SKM-1 treated with dmso at 0.1 percent for 144 hours (cell line): ENCODE measurements at regions not wholly inside any gene's neighbourhood (a gene's known extent, or its start where the extent isn't known, plus 50 kb on each side); places are given as distances from the start of the nearest gene placed in this dataset.
"Not testable (repeated sequence)": the region's sequence is repeated elsewhere in the genome, so short reads cannot be mapped to it uniquely, and the experiment has no call there.

Experiments used
- DNase-seq: peaks from one replicate; lab custom pipeline; 2025; ENCODE audit not compliant: unreplicated experiment; lab: John Stamatoyannopoulos, UW

DNA sequence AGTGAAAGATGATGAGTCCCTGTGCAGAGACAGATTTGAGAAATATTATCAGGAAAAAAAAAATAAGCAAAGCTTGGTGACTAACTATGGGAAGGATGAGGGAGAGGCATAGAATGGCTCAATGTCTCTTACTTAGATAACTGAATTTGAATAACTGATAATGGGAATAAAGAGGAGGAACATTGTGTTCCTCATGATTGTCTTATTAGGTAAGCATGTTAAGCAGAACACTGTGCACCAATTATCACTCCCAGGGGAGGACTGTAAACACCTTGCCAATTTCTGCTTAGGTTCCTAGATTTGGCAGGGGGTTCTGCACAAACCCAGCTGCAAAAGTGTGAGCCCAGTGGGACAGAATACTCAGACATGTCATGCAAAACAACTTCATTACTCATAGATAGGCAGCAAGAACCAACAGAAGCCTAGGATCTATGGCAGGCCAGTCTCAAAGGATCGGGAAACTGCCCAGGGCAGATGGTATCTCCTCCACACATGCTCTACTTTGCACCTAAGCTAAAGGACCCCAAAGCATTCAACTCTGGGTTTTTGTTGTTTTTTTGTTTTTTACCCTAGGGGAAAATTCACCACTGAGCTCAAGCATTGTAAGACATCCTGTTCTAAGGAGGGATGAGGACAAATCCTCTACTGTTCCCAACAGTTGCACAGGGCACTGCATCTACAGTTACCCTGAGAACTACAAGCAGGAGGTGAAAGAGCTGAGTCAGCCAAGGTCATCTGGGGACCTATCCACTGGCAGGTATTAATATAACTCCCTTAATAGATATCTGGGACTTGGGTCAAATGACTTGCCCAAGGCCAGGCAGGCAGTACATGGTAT is 907.0 kb downstream of the RAPGEF2 start:
- no peak for DNase-seq

DNA sequence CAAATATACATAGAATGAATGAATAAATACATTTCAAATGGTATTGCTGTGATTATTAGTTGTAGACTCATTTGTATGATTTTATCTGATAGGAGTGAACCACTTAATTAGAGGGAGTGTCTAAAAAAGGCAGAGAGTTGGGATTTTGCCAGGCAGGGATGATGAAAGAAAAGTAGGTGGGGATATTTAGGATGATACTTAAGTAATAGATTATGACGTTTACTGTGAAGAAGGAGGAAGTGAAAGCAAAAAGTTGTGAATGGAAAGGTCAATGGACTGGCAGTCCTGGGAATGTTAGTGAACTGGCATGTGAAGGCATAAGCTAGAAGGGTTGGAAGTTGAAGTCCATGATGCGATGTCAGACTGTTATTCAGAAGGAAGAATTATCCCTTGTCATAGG is 917.1 kb downstream of the RAPGEF2 start:
- no peak for DNase-seq

GRCh38 chr4:160020804-160021203 is 917.9 kb downstream of the RAPGEF2 start:
- no peak for DNase-seq

DNA sequence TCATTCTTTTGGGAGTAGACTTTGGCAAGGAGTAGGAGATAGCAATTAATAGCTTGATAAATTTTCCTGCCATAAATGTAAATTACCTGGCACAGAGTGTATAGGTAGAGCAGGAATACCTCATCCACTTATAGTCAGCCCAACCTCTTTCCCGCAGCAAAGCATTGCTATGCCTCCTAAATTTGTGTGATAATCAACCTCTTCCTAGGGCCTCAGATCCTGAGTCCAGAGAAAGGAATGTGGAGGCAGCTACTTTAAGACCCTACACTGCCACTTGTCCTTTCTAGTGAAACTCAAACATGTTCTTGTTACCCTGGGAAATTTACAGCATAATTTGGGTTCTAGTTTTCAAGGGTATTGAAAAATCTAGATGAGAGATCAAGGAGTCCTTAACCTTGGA is 919.0 kb downstream of the RAPGEF2 start:
- DNase-seq: no peak

DNA sequence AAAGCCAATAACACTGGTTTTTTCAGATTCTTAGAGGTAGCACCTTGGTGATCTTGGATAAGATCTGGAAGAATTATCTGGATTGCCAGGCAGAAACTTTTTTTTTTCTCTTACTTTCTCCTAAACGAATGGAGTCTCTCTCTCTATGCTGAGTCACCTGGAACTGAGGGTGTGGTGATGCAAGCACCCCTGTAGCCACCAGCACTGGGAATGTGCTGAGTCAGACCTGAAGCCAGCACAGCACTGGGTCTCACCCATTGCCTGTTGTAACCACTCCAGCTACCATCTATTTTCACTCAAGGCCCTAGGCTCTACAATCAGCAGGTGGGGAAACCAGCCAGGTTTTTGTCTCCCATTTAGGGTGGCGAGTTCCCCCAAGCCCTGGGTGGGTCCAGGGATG is 923.8 kb downstream of the RAPGEF2 start:
- DNase-seq: no peak

DNA sequence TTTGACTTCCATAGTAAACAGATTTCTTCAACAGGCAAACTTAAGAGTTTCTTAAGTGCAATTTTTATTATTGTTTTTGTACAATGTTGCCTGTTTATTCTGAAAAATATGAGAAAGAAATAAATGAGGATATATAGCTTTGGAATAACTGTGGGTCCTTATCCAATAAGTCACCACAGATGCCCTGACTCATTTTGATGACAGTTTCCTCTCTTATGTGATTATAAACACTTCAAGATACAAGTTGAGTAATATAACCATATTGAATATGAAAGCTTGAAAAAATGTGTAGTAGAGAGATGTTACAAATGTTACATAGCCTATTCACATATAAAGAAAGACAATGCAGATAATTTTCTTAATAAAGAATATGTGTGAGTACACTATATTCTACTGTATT is 931.6 kb downstream of the RAPGEF2 start:
- no peak for DNase-seq

DNA sequence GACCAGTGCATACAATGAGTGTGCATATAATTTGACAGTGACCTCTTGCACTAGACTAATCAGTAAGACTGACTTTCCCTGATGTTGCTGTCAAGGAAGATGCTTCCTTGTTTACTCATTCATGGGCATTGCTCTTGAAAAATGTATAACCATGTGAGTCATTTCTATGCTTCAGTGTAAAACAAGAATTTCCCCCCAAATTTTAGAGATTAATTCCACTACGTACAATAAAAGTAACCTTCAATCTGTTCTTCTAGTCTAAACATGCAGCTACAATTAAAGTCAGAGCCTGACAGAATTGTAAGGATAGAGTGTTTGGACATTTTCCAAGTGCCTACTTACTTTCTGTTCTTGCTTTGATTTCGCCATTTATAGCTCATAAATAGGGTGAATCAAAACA is 935.7 kb downstream of the RAPGEF2 start:
- DNase-seq: no peak

- DNase-seq: no peak
Measured at GRCh38 chr4:160044693-160045092, 941.8 kb downstream of the RAPGEF2 start.

GRCh38 chr4:160082432-160083207 is 979.7 kb downstream of the RAPGEF2 start:
- DNase-seq: no peak

DNA sequence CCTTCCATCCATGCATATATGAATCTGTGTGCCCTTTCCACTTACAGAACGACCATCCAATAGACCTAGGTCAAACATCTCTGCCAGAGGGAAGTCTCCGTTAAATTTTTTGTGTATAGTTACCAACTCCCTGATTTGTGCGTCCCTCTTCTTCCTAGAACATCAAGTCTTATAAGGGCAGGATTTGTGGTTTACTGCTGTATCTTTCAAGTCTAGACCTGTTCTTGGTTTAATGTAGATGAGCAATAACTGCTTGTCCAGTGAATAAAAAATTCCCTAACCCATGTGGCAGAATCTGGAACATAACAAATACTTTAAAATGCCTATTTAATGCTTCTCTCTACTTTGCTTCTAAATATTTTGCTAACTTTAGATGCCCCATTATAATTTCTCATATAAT is 988.8 kb downstream of the RAPGEF2 start:
- DNase-seq: no peak

GRCh38 chr4:160100316-160100715 is 997.4 kb downstream of the RAPGEF2 start:
- no peak for DNase-seq

DNA sequence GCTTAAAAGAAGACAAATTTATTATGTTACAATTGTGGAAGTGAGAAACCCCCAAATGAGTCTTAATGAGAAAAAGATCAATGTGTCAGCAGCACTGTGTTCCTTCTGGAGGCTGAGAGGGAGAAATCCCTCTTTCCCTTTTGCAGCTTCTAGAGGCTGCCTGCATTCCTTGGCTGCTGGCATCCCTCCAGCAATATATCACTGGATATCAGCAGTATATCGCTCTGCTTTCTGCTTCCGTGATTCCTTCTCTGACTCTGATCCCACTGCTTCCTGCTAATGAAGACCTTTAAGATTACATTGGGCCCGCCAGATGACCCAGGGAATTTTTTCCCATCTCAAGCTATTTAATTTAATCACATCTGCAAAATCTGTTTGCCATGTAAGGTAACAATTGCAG is 1008.0 kb downstream of the RAPGEF2 start:
- DNase-seq: no peak

GRCh38 chr4:160117686-160118085 is 1014.8 kb downstream of the RAPGEF2 start:
- no peak for DNase-seq

GRCh38 chr4:160125576-160126287 is 1022.9 kb downstream of the RAPGEF2 start:
- DNase-seq: not testable (repeated sequence)

DNA sequence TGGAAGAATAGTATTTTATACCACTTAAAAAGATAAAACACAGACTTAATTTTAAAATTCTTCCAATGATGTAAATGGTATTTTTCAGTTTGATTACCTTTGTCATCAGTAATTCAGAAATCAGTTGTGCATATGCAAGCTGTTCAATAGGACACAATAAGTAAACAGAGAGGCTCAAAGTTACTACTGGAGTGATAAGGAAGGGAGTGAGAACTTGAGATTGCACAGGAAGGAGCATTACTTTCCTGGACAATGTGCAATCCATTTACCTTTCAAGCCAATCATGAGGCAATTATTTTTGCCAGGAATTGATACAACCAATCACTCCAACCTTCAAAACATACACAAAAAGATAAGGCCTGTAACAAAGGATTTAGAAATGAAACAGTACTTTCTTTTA is 1024.3 kb downstream of the RAPGEF2 start:
- no peak for DNase-seq

DNA sequence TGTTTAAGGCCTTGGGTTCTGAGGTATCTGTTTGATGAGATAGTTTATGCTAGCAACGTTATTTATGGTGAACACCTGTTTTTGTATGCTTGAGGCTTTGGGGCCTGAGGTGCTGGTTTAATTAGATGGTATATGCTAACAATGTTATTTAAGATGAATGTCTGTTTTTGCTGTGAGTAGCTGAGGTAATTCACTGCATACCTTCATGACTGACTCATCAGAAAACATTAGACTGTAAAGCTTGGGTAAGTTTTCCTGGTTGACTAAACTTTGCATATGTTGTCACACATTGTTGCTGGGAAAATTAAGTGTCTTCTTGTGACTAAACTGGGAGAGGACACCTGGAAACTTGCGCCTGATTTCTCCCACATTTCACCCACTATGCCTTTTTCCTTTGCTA is 1026.6 kb downstream of the RAPGEF2 start:
- DNase-seq: no peak

DNA sequence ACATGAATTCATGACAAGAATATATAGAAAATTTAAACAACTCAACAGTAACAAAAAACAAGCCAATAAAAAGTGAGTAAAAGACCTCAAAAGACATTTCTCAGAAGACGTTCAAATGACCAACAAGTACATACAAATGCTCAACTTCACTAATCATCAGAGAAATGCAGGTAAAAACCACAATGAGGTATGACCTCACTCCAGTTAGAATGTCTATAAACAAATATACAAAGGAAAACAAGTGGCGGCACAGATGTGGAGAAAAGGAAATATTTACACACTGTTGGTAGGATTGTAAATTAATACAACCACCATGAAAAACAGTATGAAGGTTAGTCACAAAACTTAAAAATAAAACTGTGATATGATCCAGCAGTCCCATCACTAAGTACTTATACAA is 1033.1 kb downstream of the RAPGEF2 start:
- no peak for DNase-seq

- no peak for DNase-seq
Measured at GRCh38 chr4:160141206-160141605, 1038.3 kb downstream of the RAPGEF2 start.

DNA sequence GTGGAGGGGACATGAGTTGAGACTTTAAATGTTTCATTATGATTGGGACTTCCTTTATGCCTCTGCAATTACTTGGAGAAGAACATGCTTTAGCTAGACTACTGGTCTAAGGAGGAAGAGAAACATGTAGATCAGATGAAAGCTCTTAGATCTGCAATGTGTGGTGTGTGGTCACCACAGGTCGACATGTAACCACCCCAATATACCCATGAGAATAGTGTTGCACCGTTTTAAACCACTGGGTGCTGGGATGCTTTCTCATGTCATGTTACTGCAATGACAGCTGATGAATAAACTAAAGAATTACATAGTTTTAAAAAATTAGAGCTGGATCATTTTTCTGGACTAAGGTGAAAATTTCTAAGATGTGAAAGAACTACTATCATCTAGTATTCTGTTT is 1039.7 kb downstream of the RAPGEF2 start:
- no peak for DNase-seq

DNA sequence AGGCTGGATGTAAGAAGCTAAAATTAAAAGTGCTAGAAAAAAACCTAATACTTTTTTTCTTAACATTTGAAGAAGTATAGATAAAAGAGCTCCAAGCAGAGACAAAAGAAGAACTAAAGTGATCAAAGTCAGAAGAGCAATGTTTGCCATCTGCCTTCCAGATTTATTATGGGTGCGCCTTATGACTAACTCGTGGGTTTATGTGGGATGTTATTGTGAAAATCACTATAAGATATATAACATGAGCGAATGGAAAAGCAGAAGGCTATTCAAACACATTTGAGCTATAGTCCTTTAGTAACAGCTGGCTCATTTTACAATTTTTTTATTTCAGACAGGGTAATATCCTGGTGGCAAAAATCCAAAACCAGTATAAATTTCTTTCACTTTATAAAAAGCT is 1040.7 kb downstream of the RAPGEF2 start:
- DNase-seq: no peak

- DNase-seq: no peak
Measured at GRCh38 chr4:160159457-160159856, 1056.6 kb downstream of the RAPGEF2 start.

DNA sequence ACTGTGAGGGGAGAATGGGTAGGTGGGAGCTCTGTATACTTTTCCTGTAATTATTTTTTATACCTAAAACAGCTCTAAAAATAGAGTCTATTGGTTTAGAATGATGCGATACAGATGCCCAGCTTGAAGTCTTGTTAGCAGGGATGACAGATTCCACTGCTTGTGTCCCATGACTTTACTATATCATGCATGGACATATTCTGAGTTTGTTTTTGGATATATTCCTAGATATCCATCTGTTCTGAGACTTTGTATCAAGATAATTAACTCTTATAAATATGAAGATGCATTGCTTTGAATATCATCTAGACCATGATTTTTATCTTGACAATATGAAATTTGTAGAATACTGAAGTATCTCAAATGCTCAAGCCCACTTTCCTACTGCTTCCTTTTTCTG is 1058.1 kb downstream of the RAPGEF2 start:
- no peak for DNase-seq
